Right cardiac atrium (tissue), 5 donors: ENCODE measurements at regions not wholly inside any gene's neighbourhood (a gene's known extent, or its start where the extent isn't known, plus 50 kb on each side); places are given as distances from the start of the nearest gene placed in this dataset.
"Not testable (repeated sequence)": the region's sequence is repeated elsewhere in the genome, so short reads cannot be mapped to it uniquely, and the experiment has no call there.

Experiments
- ATAC-seq, 2 donors: fragments of 200-7000 bp; cut with Tn5 transposase; one replicate each; pipeline versions ENCODE4 v1.8.0 to v1.9.1; 2020; ENCODE audit warnings: moderate library complexity in 2 of 2, mild to moderate bottlenecking in 1 of 2
- DNase-seq, 3 donors: peaks; one replicate each; pipeline ENCODE4 v3.0.0-alpha.2; 2020
- H3K27ac ChIP-seq: one replicate; pipeline ENCODE4 v1.5.1; 2013; ENCODE audit warnings: mild to moderate bottlenecking, low read length, control low read depth, moderate library complexity
- H3K27me3 ChIP-seq: one replicate; pipeline ENCODE4 v1.6.1; 2013; ENCODE audit not compliant: control insufficient read depth, insufficient read depth
- H3K4me1 ChIP-seq: one replicate; pipeline ENCODE4 v1.6.1; 2013; ENCODE audit warnings: low read length; ENCODE audit not compliant: control insufficient read depth, insufficient read depth
- H3K4me3 ChIP-seq: one replicate; pipeline ENCODE4 v1.5.1; 2013; ENCODE audit warnings: low read length, control low read depth
- H3K9me3 ChIP-seq: one replicate; pipeline ENCODE4 v1.6.1; 2013; ENCODE audit warnings: low read length; ENCODE audit not compliant: control insufficient read depth
- WGBS: extraction: QIAGEN DNeasy Blood & Tissue Kit; methylation state at CpG from one replicate; pipeline ENCODE4 v1.1.7; 2013; 5-methylcytosine and 5-hydroxymethylcytosine counted together
- intact Hi-C, 4 donors: fragments of 100-400 bp; cut with DNase I; formaldehyde crosslinking; loops; one replicate each; pipeline versions ENCODE4 v1.11.0 to v1.14.0; 2022 to 2023
- donor health status: healthy with polysubstance abuse.
- donor health status: DM: no; HTN: yes; CAD: no.
- donor health status: DM: no; HTN: no; CAD: no.
- donor health status: DM: no; HTN: yes; CAD: no; lungs with severe emphysema.
- donor health status: DM: yes; HTN: yes; CAD: no.

GRCh38 chr5:125683669-125684068 is 739.5 kb upstream of the GRAMD2B start:
- Histone ChIP-seq H3K27me3 (no peaks in the 10 kb centered on the region), H3K27ac (no peak overlapping the region), H3K4me1 (no peaks in the 10 kb centered on the region), H3K9me3 (no peaks in the 10 kb centered on the region), H3K4me3 (no peak overlapping the region)
- DNase-seq: no peak
- intact Hi-C loops: no loop called here
- ATAC-seq: no peak

- no peak overlapping the region for H3K4me3 ChIP-seq
- no peaks in the 10 kb centered on the region for H3K27me3 ChIP-seq
- no peaks in the 10 kb centered on the region for H3K9me3 ChIP-seq
- H3K4me1 ChIP-seq: no peaks in the 10 kb centered on the region
- no peak for ATAC-seq
- DNase-seq: no peak
- intact Hi-C loops: no loop called here
- H3K27ac ChIP-seq: no peak overlapping the region
Measured at GRCh38 chr5:125685771-125686170, 737.4 kb upstream of the GRAMD2B start.

- 94% methylated on average over 7 of the region's 7 CpGs for WGBS
- H3K9me3 ChIP-seq, H3K27me3 ChIP-seq, DNase-seq, intact Hi-C loops, ATAC-seq, H3K4me1 ChIP-seq, H3K27ac ChIP-seq, H3K4me3 ChIP-seq: not testable (repeated sequence)
Measured at GRCh38 chr5:125691738-125692530, 731.3 kb upstream of the GRAMD2B start.

- ATAC-seq (no peak), DNase-seq (no peak)
- Histone ChIP-seq H3K27ac (no peak overlapping the region), H3K4me3 (no peak overlapping the region), H3K9me3 (no peaks in the 10 kb centered on the region), H3K4me1 (no peaks in the 10 kb centered on the region), H3K27me3 (no peaks in the 10 kb centered on the region)
- intact Hi-C loops: no loop called here
- WGBS: 60% methylated on average over 4 of the region's 4 CpGs
Measured at GRCh38 chr5:125695996-125696655, 727.1 kb upstream of the GRAMD2B start.

- H3K4me1 ChIP-seq: no peaks in the 10 kb centered on the region
- intact Hi-C loops: no loop called here
- no peaks in the 10 kb centered on the region for H3K27me3 ChIP-seq
- no peak for DNase-seq
- peak in 1 of 2 donors; percentile 38 for ATAC-seq
- no peaks in the 10 kb centered on the region for H3K9me3 ChIP-seq
- H3K27ac ChIP-seq: no peak overlapping the region
- 71% methylated on average over 2 of the region's 2 CpGs for WGBS
- H3K4me3 ChIP-seq: no peak overlapping the region
Measured at GRCh38 chr5:125696762-125697161, 726.4 kb upstream of the GRAMD2B start.

GRCh38 chr5:125698420-125698819 is 724.8 kb upstream of the GRAMD2B start:
- H3K27me3 ChIP-seq: no peaks in the 10 kb centered on the region
- H3K4me1 ChIP-seq: no peaks in the 10 kb centered on the region
- ATAC-seq: no peak
- H3K9me3 ChIP-seq: no peaks in the 10 kb centered on the region
- no peak for DNase-seq
- H3K4me3 ChIP-seq: no peak overlapping the region
- intact Hi-C loops: no loop called here
- no peak overlapping the region for H3K27ac ChIP-seq
- WGBS: 73% methylated on average over 1 of the region's 1 CpG

- Histone ChIP-seq H3K4me3 (no peak overlapping the region), H3K27ac (no peak overlapping the region)
Measured at GRCh38 chr5:125699860-125700259, 723.3 kb upstream of the GRAMD2B start.

GRCh38 chr5:125700380-125700861 is 722.8 kb upstream of the GRAMD2B start:
- H3K27ac ChIP-seq: no peak overlapping the region
- H3K4me1 ChIP-seq: no peaks in the 10 kb centered on the region
- H3K27me3 ChIP-seq: no peaks in the 10 kb centered on the region
- H3K4me3 ChIP-seq: peak overlapping the region; percentile 46
- intact Hi-C loops: no loop called here
- WGBS: 15% methylated on average over 8 of the region's 8 CpGs
- no peaks in the 10 kb centered on the region for H3K9me3 ChIP-seq
- DNase-seq (peak in 1 of 3 donors; percentile 24), ATAC-seq (peak; percentile 42 to 60)

More at GRCh38 chr5:125699860-125700259, 723.3 kb upstream of the GRAMD2B start:
- H3K4me1 ChIP-seq: no peaks in the 10 kb centered on the region
- intact Hi-C loops: no loop called here
- 29% methylated on average over 2 of the region's 2 CpGs for WGBS
- no peaks in the 10 kb centered on the region for H3K9me3 ChIP-seq
- no peaks in the 10 kb centered on the region for H3K27me3 ChIP-seq
- no peak for DNase-seq
- no peak for ATAC-seq

- H3K4me1 ChIP-seq: no peaks in the 10 kb centered on the region
- no peak overlapping the region for H3K4me3 ChIP-seq
- ATAC-seq: no peak
- no peaks in the 10 kb centered on the region for H3K27me3 ChIP-seq
- H3K27ac ChIP-seq: no peak overlapping the region
- intact Hi-C loops: no loop called here
- DNase-seq: no peak
- H3K9me3 ChIP-seq: no peaks in the 10 kb centered on the region
Measured at GRCh38 chr5:125703616-125704015, 719.6 kb upstream of the GRAMD2B start.

- intact Hi-C loops: no loop called here
- H3K27ac ChIP-seq: no peak overlapping the region
Measured at GRCh38 chr5:125704888-125705287, 718.3 kb upstream of the GRAMD2B start.

GRCh38 chr5:125708583-125708982 is 714.6 kb upstream of the GRAMD2B start:
- Histone ChIP-seq H3K9me3 (no peaks in the 10 kb centered on the region), H3K27ac (no peak overlapping the region), H3K4me1 (no peaks in the 10 kb centered on the region), H3K4me3 (no peak overlapping the region), H3K27me3 (no peaks in the 10 kb centered on the region)
- no peak for ATAC-seq
- WGBS: 84% methylated on average over 2 of the region's 2 CpGs
- intact Hi-C loops: no loop called here
- DNase-seq: no peak

More at GRCh38 chr5:125704888-125705287, 718.3 kb upstream of the GRAMD2B start:
- no peaks in the 10 kb centered on the region for H3K9me3 ChIP-seq
- H3K27me3 ChIP-seq: no peaks in the 10 kb centered on the region
- H3K4me3 ChIP-seq: no peak overlapping the region
- no peaks in the 10 kb centered on the region for H3K4me1 ChIP-seq
- DNase-seq (no peak), ATAC-seq (no peak)
- WGBS: 75% methylated on average over 1 of the region's 1 CpG
